ENCODE measurements at regions not wholly inside any gene's neighbourhood (a gene's known extent, or its start where the extent isn't known, plus 50 kb on each side); places are given as distances from the start of the nearest gene placed in this dataset.

- H3K4me3 Mint-ChIP-seq: no peak overlapping the region
- TF ChIP-seq ZNF512 (CRISPR knock-in tag; IDR thresholded peaks at IDR 0.05; ENCODE audit: borderline replicate concordance) (no peak), GABPB1 (CRISPR knock-in tag; IDR thresholded peaks at IDR 0.05) (no peak), CTCF (IDR thresholded peaks at IDR 0.05) (no peak), CBFB (CRISPR knock-in tag; IDR thresholded peaks at IDR 0.05; ENCODE audit: low read depth) (no peak), JAZF1 (CRISPR knock-in tag; IDR thresholded peaks at IDR 0.05) (no peak), ELF4 (CRISPR knock-in tag; IDR thresholded peaks at IDR 0.05; ENCODE audit: low read depth) (no peak), FOXJ3 (CRISPR knock-in tag; IDR thresholded peaks at IDR 0.05; ENCODE audit: borderline replicate concordance) (no peak), ZBTB43 (CRISPR knock-in tag; IDR thresholded peaks at IDR 0.05) (no peak), NR3C1 (CRISPR knock-in tag; conservative IDR thresholded peaks at IDR 0.05; ENCODE audit: low read depth) (no peak), GTF2I (CRISPR knock-in tag; conservative IDR thresholded peaks at IDR 0.05) (no peak), EMX1 (CRISPR knock-in tag; IDR thresholded peaks at IDR 0.05) (no peak), USF2 (CRISPR knock-in tag; IDR thresholded peaks at IDR 0.05) (no peak), JUN (CRISPR knock-in tag; IDR thresholded peaks at IDR 0.05) (no peak), HMGA2 (CRISPR knock-in tag; IDR thresholded peaks at IDR 0.05) (no peak), SMAD3 (CRISPR knock-in tag; IDR thresholded peaks at IDR 0.05; ENCODE audit: borderline replicate concordance) (no peak), ETV6 (CRISPR knock-in tag; IDR thresholded peaks at IDR 0.05) (no peak), ZNF317 (CRISPR knock-in tag; IDR thresholded peaks at IDR 0.05; ENCODE audit: borderline replicate concordance, low read depth) (no peak), ERG (CRISPR knock-in tag; IDR thresholded peaks at IDR 0.05) (no peak), ZSCAN18 (CRISPR knock-in tag; IDR thresholded peaks at IDR 0.05) (no peak), NFATC4 (CRISPR knock-in tag; IDR thresholded peaks at IDR 0.05) (no peak)
- ChIA-PET CTCF (no interaction called here), POLR2A (no interaction called here)
- H3K27ac Mint-ChIP-seq: no peak overlapping the region
- no peaks in the 10 kb centered on the region for H3K4me1 Mint-ChIP-seq
- no peaks in the 10 kb centered on the region for H3K36me3 Mint-ChIP-seq
- H3K9me3 Mint-ChIP-seq: peaks cover 7% of the 10 kb centered on the region
- ATAC-seq: no peak
- no peak for DNase-seq (ENCODE audit: low spot score)
- H3K27me3 Mint-ChIP-seq (ENCODE audit: low read depth): no peaks in the 10 kb centered on the region
These were observed 222.8 kb upstream of the MANEA start for GRCh38 chr6:95354551-95354950.

Data from WTC11 (cell line).